Left kidney (tissue), 1 donor: ENCODE measurements at regions not wholly inside any gene's neighbourhood (a gene's known extent, or its start where the extent isn't known, plus 50 kb on each side); places are given as distances from the start of the nearest gene placed in this dataset.

Experiments
- DNase-seq: peaks from one replicate; pipeline ENCODE4 v3.0.0-alpha.2; 2013

GRCh38 chr13:100940658-100941057 is 266.1 kb upstream of the TMTC4 start:
- no peak for DNase-seq

- DNase-seq, result no peak
Observed at GRCh38 chr13:100933841-100934240, 259.2 kb upstream of the TMTC4 start.

GRCh38 chr13:100922599-100922998 is 248.0 kb upstream of the TMTC4 start:
- no peak for DNase-seq

GRCh38 chr13:100921139-100921538 is 246.5 kb upstream of the TMTC4 start:
- DNase-seq, result no peak

- DNase-seq, result no peak
Observed at GRCh38 chr13:100917011-100917410, 242.4 kb upstream of the TMTC4 start.

- DNase-seq, result no peak
Observed at GRCh38 chr13:100913143-100913542, 238.5 kb upstream of the TMTC4 start.

GRCh38 chr13:100904293-100904976 is 229.8 kb upstream of the TMTC4 start:
- no peak for DNase-seq

- no peak for DNase-seq
Observed at GRCh38 chr13:100899720-100900316, 225.2 kb upstream of the TMTC4 start.

GRCh38 chr13:100898431-100898830 is 223.8 kb upstream of the TMTC4 start:
- DNase-seq, result no peak

- no peak for DNase-seq
Observed at GRCh38 chr13:100895651-100896050, 221.1 kb upstream of the TMTC4 start.

- no peak for DNase-seq
Observed at GRCh38 chr13:100892981-100893380, 218.4 kb upstream of the TMTC4 start.

GRCh38 chr13:100890645-100891044 is 216.1 kb upstream of the TMTC4 start:
- peak; percentile 2 for DNase-seq

- DNase-seq, result no peak
Observed at GRCh38 chr13:100887729-100888151, 213.1 kb upstream of the TMTC4 start.

- DNase-seq, result no peak
Observed at GRCh38 chr13:100883453-100883852, 208.9 kb upstream of the TMTC4 start.

GRCh38 chr13:100881291-100881864 is 206.8 kb upstream of the TMTC4 start:
- no peak for DNase-seq

- no peak for DNase-seq
Observed at GRCh38 chr13:100880166-100880565, 205.6 kb upstream of the TMTC4 start.

GRCh38 chr13:100879255-100879654 is 204.7 kb upstream of the TMTC4 start:
- DNase-seq, result no peak

- no peak for DNase-seq
Observed at GRCh38 chr13:100876044-100876403, 201.4 kb upstream of the TMTC4 start.

- no peak for DNase-seq
Observed at GRCh38 chr13:100875392-100876043, 200.9 kb upstream of the TMTC4 start.

- DNase-seq, result no peak
Observed at GRCh38 chr13:100872761-100873160, 198.2 kb upstream of the TMTC4 start.

GRCh38 chr13:100870898-100871297 is 196.3 kb upstream of the TMTC4 start:
- no peak for DNase-seq

GRCh38 chr13:100860866-100861265 is 186.3 kb upstream of the TMTC4 start:
- no peak for DNase-seq

GRCh38 chr13:100859861-100860260 is 185.3 kb upstream of the TMTC4 start:
- no peak for DNase-seq
